Right hindlimb (tissue), 1 donor: ENCODE measurements at regions not wholly inside any gene's neighbourhood (a gene's known extent, or its start where the extent isn't known, plus 50 kb on each side); places are given as distances from the start of the nearest gene placed in this dataset.

ENCODE experiments used
- DNase-seq: peaks from one replicate; pipeline ENCODE4 v3.0.0-alpha.2; 2018

GRCh38 chr4:46196086-46196485 lies 72.2 kb upstream of the GABRG1 start:
- DNase-seq = peak; percentile 29

- no peak for DNase-seq
Measured at GRCh38 chr4:46185766-46186165, 61.9 kb upstream of the GABRG1 start.

GRCh38 chr4:46179356-46179755 lies 55.5 kb upstream of the GABRG1 start:
- no peak for DNase-seq
